Lower lobe of right lung (tissue), 2 donors: ENCODE measurements at regions not wholly inside any gene's neighbourhood (a gene's known extent, or its start where the extent isn't known, plus 50 kb on each side); places are given as distances from the start of the nearest gene placed in this dataset.

Experiments
- ATAC-seq, 2 donors: fragments of 200-7000 bp; cut with Tn5 transposase; one replicate each; pipeline ENCODE4 v1.9.1; 2020 to 2022; ENCODE audit warnings: mild to moderate bottlenecking in 2 of 2, moderate library complexity in 2 of 2
- DNase-seq: peaks from one replicate; pipeline ENCODE4 v3.0.0-alpha.2; 2020
- H3K27ac ChIP-seq: fragments of 200-600 bp; one replicate; pipeline ENCODE4 v1.8.0; 2022
- H3K27me3 ChIP-seq: fragments of 200-600 bp; one replicate; pipeline ENCODE4 v1.8.0; 2022; ENCODE audit warnings: low read depth
- H3K36me3 ChIP-seq: fragments of 200-600 bp; one replicate; pipeline ENCODE4 v1.8.0; 2022; ENCODE audit warnings: mild to moderate bottlenecking
- H3K4me1 ChIP-seq: fragments of 200-600 bp; one replicate; pipeline ENCODE4 v1.8.0; 2022
- H3K4me3 ChIP-seq: fragments of 200-600 bp; one replicate; pipeline ENCODE4 v1.8.0; 2022; ENCODE audit warnings: mild to moderate bottlenecking
- H3K9me3 ChIP-seq: fragments of 200-600 bp; one replicate; pipeline ENCODE4 v1.8.0; 2022
- CTCF ChIP-seq: fragments of 200-600 bp; IDR thresholded peaks from one replicate; pipeline ENCODE4 v1.8.0; 2022; ENCODE audit warnings: antibody characterized with exemption, mild to moderate bottlenecking
- intact Hi-C: fragments of 100-400 bp; cut with DNase I; formaldehyde crosslinking; loops from one replicate; pipeline ENCODE4 v1.11.0; 2022
- donor health status: DM: no; HTN: yes; CAD: no; lungs with severe emphysema.

- Histone ChIP-seq H3K27me3 (no peaks in the 10 kb centered on the region), H3K4me1 (no peaks in the 10 kb centered on the region), H3K4me3 (no peak overlapping the region), H3K36me3 (no peaks in the 10 kb centered on the region), H3K27ac (no peak overlapping the region), H3K9me3 (no peaks in the 10 kb centered on the region)
- ATAC-seq (no peak), DNase-seq (no peak)
- TF ChIP-seq CTCF: no peak
- intact Hi-C loops: no loop called here
Measured at GRCh38 chr13:100876044-100876403, 201.4 kb upstream of the TMTC4 start.

GRCh38 chr13:100875392-100876043 is 200.9 kb upstream of the TMTC4 start:
- Histone ChIP-seq H3K4me3 (no peak overlapping the region), H3K4me1 (no peaks in the 10 kb centered on the region), H3K27me3 (no peaks in the 10 kb centered on the region), H3K27ac (no peak overlapping the region), H3K9me3 (no peaks in the 10 kb centered on the region), H3K36me3 (no peaks in the 10 kb centered on the region)
- intact Hi-C loops: no loop called here
- no peak for DNase-seq
- TF ChIP-seq CTCF: no peak
- no peak for ATAC-seq

- H3K36me3 ChIP-seq: no peaks in the 10 kb centered on the region
- H3K4me1 ChIP-seq: no peaks in the 10 kb centered on the region
- intact Hi-C loops: no loop called here
- DNase-seq (no peak), ATAC-seq (no peak)
- H3K9me3 ChIP-seq: no peaks in the 10 kb centered on the region
- no peak overlapping the region for H3K4me3 ChIP-seq
- no peak overlapping the region for H3K27ac ChIP-seq
- TF ChIP-seq CTCF: no peak
- no peaks in the 10 kb centered on the region for H3K27me3 ChIP-seq
Measured at GRCh38 chr13:100872761-100873160, 198.2 kb upstream of the TMTC4 start.

- H3K4me3 ChIP-seq: no peak overlapping the region
- DNase-seq: no peak
- no peaks in the 10 kb centered on the region for H3K27me3 ChIP-seq
- intact Hi-C loops: no loop called here
- no peak for TF ChIP-seq CTCF
- no peaks in the 10 kb centered on the region for H3K4me1 ChIP-seq
- no peak for ATAC-seq
- H3K36me3 ChIP-seq: no peaks in the 10 kb centered on the region
- H3K27ac ChIP-seq: no peak overlapping the region
- peaks cover 15% of the 10 kb centered on the region for H3K9me3 ChIP-seq
Measured at GRCh38 chr13:100870898-100871297, 196.3 kb upstream of the TMTC4 start.

- intact Hi-C loops: no loop called here
- DNase-seq (no peak), ATAC-seq (no peak)
- no peaks in the 10 kb centered on the region for H3K9me3 ChIP-seq
- H3K4me1 ChIP-seq: no peaks in the 10 kb centered on the region
- H3K27ac ChIP-seq: no peak overlapping the region
- TF ChIP-seq CTCF: no peak
- H3K27me3 ChIP-seq: no peaks in the 10 kb centered on the region
- H3K36me3 ChIP-seq: no peaks in the 10 kb centered on the region
- no peak overlapping the region for H3K4me3 ChIP-seq
Measured at GRCh38 chr13:100860866-100861265, 186.3 kb upstream of the TMTC4 start.

GRCh38 chr13:100859861-100860260 is 185.3 kb upstream of the TMTC4 start:
- H3K36me3 ChIP-seq: no peaks in the 10 kb centered on the region
- H3K4me3 ChIP-seq: no peak overlapping the region
- DNase-seq (no peak), ATAC-seq (no peak)
- intact Hi-C loops: no loop called here
- H3K27me3 ChIP-seq: no peaks in the 10 kb centered on the region
- H3K27ac ChIP-seq: no peak overlapping the region
- TF ChIP-seq CTCF: no peak
- no peaks in the 10 kb centered on the region for H3K9me3 ChIP-seq
- H3K4me1 ChIP-seq: no peaks in the 10 kb centered on the region
